SK-N-SH treated with all-trans-retinoic acid at 6 μM for 48 hours (cell line): ENCODE measurements at regions not wholly inside any gene's neighbourhood (a gene's known extent, or its start where the extent isn't known, plus 50 kb on each side); places are given as distances from the start of the nearest gene placed in this dataset.

Source experiments
- ATAC-seq: fragments of 200-7000 bp; cut with Tn5 transposase; 3 replicates; pipeline ENCODE4 v1.9.1; 2020; ENCODE audit warnings: mild to moderate bottlenecking, moderate library complexity
- ARNTL ChIP-seq: fragments of 450-650 bp; formaldehyde crosslinking; IDR thresholded peaks from 2 replicates; pipeline ENCODE4 v1.5.0; 2020; ENCODE audit warnings: low read depth, mild to moderate bottlenecking, moderate library complexity, borderline replicate concordance
- BACH2 ChIP-seq: fragments of 250-450 bp; sonication (Bioruptor Pico); IDR thresholded peaks from 2 replicates; pipeline ENCODE4 v1.9.0; 2021; ENCODE audit warnings: mild to moderate bottlenecking, borderline replicate concordance
- CSDC2 ChIP-seq: fragments of 250-450 bp; sonication (Bioruptor Pico); IDR thresholded peaks from 2 replicates; pipeline ENCODE4 v1.5.0; 2020; ENCODE audit warnings: mild to moderate bottlenecking, moderate library complexity
- ESRRG ChIP-seq: fragments of 250-450 bp; sonication (Bioruptor Pico); IDR thresholded peaks from 2 replicates; pipeline ENCODE4 v1.6.1; 2021; ENCODE audit warnings: mild to moderate bottlenecking
- GLIS3 ChIP-seq: fragments of 250-450 bp; sonication (Bioruptor Pico); IDR thresholded peaks from 2 replicates; pipeline ENCODE4 v1.5.0; 2020; ENCODE audit warnings: mild to moderate bottlenecking, moderate library complexity
- ISL1 ChIP-seq: fragments of 250-450 bp; sonication (Bioruptor Pico); IDR thresholded peaks from 2 replicates; pipeline ENCODE4 v2.1.2; 2022; ENCODE audit warnings: mild to moderate bottlenecking, moderate library complexity
- OSR1 ChIP-seq: fragments of 250-450 bp; sonication (Bioruptor Pico); IDR thresholded peaks from 2 replicates; pipeline ENCODE4 v1.8.0; 2022; ENCODE audit warnings: moderate library complexity, mild to moderate bottlenecking, inconsistent platforms
- PPARA ChIP-seq: fragments of 250-450 bp; sonication (Bioruptor Pico); IDR thresholded peaks from 2 replicates; pipeline ENCODE4 v1.5.0; 2020; ENCODE audit warnings: mild to moderate bottlenecking, borderline replicate concordance
- RARB ChIP-seq: fragments of 250-450 bp; sonication (Bioruptor Pico); IDR thresholded peaks from 2 replicates; pipeline ENCODE4 v1.8.0; 2021; ENCODE audit warnings: mild to moderate bottlenecking, moderate library complexity
- SNAI2 ChIP-seq: fragments of 250-450 bp; sonication (Bioruptor Pico); IDR thresholded peaks from 2 replicates; pipeline ENCODE4 v1.5.0; 2020; ENCODE audit warnings: mild to moderate bottlenecking, moderate library complexity
- TCF4 ChIP-seq: fragments of 250-450 bp; sonication (Bioruptor Pico); IDR thresholded peaks from 2 replicates; pipeline ENCODE4 v1.8.0; 2021; ENCODE audit warnings: mild to moderate bottlenecking, moderate library complexity, borderline replicate concordance
- ZC3H10 ChIP-seq: fragments of 250-450 bp; sonication (Bioruptor Pico); IDR thresholded peaks from 2 replicates; pipeline ENCODE4 v1.5.1; 2021; ENCODE audit warnings: mild to moderate bottlenecking, moderate library complexity
- ZFP3 ChIP-seq: fragments of 250-450 bp; sonication (Bioruptor Pico); IDR thresholded peaks from 2 replicates; pipeline ENCODE4 v1.5.0; 2020; ENCODE audit warnings: mild to moderate bottlenecking, moderate library complexity
- ZFP30 ChIP-seq: fragments of 450-650 bp; formaldehyde crosslinking; IDR thresholded peaks from 2 replicates; pipeline ENCODE4 v1.5.0; 2022; ENCODE audit warnings: mild to moderate bottlenecking, moderate library complexity
- ZNF565 ChIP-seq: fragments of 450-650 bp; formaldehyde crosslinking; conservative IDR thresholded peaks from 2 replicates; pipeline ENCODE4 v1.5.0; 2020; ENCODE audit warnings: low read depth, mild to moderate bottlenecking, moderate library complexity
- ZNF70 ChIP-seq: fragments of 450-650 bp; formaldehyde crosslinking; IDR thresholded peaks from 2 replicates; pipeline ENCODE4 v1.5.0; 2020; ENCODE audit warnings: mild to moderate bottlenecking, moderate library complexity
- ZNF8 ChIP-seq: fragments of 450-650 bp; formaldehyde crosslinking; IDR thresholded peaks from 2 replicates; pipeline ENCODE4 v1.5.0; 2020; ENCODE audit warnings: mild to moderate bottlenecking, moderate library complexity
- TF ChIP-seq, protein P1 (sequence below): fragments of 250-450 bp; sonication (Bioruptor Pico); IDR thresholded peaks from 2 replicates; pipeline ENCODE4 v1.8.0; 2021; ENCODE audit warnings: low read depth, mild to moderate bottlenecking, moderate library complexity, borderline replicate concordance
- TF ChIP-seq, protein P2 (sequence below): fragments of 250-450 bp; sonication (Bioruptor Pico); IDR thresholded peaks from 2 replicates; pipeline ENCODE4 v1.5.1; 2021; ENCODE audit warnings: mild to moderate bottlenecking, moderate library complexity
- TF ChIP-seq, protein P3 (sequence below): fragments of 250-450 bp; sonication (Bioruptor Pico); IDR thresholded peaks from 2 replicates; pipeline ENCODE4 v1.5.0; 2020; ENCODE audit warnings: mild to moderate bottlenecking, moderate library complexity
- TF ChIP-seq, protein P4 (sequence below): fragments of 250-450 bp; sonication (Bioruptor Pico); IDR thresholded peaks from 2 replicates; pipeline ENCODE4 v1.5.1; 2020; ENCODE audit warnings: low read depth, mild to moderate bottlenecking, moderate library complexity
- TF ChIP-seq, protein P5 (sequence below): fragments of 250-450 bp; sonication (Bioruptor Pico); IDR thresholded peaks from 2 replicates; pipeline ENCODE4 v1.8.0; 2020; ENCODE audit warnings: mild to moderate bottlenecking, moderate library complexity, borderline replicate concordance

DNA sequence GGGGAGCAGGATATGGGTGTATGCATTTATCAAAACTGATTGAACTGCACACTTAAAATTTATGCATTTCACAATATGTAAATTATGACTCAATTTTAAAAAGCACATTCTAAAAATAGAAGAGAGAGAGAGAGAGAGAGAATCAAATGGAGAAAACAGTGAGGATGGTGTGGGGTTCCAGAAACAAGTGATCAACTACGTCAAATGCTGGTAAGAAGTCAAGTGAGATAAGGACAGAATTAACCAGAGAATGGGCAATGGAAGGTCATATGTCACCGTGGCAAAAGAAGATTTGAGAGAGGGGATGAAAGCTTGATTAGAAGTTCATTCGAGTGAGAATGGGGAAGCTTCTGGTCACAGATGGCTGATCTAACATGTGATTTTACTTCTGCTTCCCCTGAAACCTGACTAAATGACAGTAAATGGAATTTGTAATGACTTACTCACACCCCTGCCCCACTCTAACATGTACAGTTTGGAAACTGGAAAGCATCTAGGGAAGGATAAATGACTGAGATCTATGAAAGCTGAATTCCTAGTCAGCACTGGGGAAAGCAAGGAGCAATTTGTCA lies 276.5 kb upstream of the AMIGO2 start (continued):
- TF ChIP-seq CSDC2 (CRISPR knock-in tag): no peak
- TF ChIP-seq, protein P1, sequence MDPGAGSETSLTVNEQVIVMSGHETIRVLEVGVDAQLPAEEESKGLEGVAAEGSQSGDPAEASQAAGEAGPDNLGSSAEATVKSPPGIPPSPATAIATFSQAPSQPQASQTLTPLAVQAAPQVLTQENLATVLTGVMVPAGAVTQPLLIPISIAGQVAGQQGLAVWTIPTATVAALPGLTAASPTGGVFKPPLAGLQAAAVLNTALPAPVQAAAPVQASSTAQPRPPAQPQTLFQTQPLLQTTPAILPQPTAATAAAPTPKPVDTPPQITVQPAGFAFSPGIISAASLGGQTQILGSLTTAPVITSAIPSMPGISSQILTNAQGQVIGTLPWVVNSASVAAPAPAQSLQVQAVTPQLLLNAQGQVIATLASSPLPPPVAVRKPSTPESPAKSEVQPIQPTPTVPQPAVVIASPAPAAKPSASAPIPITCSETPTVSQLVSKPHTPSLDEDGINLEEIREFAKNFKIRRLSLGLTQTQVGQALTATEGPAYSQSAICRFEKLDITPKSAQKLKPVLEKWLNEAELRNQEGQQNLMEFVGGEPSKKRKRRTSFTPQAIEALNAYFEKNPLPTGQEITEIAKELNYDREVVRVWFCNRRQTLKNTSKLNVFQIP (CRISPR knock-in tag): no peak

DNA sequence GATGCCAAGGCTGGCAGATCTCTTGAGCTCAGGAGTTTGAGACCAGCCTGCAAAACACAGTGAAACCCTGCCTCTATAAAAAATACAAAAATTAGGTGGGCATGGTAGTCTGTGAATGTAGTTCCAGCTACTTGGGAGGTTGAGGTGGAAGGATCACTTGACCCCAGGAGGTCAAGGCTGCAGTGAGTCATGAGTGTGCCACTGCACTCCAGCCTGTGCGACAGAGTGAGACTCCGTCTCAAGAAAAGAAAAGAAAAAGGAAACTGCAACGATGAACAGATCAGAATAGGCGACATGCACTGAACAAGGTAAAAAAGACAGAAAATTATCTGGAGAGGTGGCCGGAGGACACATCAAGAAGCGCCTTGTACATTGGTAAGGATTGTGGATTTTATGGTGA lies 273.7 kb upstream of the AMIGO2 start:
- ATAC-seq: no peak
- TF ChIP-seq SNAI2 (CRISPR knock-in tag) (no peak), PPARA (CRISPR knock-in tag) (no peak), ISL1 (no peak), OSR1 (CRISPR knock-in tag) (no peak), TCF4 (CRISPR knock-in tag) (no peak), CSDC2 (CRISPR knock-in tag) (no peak), ZNF565 (no peak), ZC3H10 (CRISPR knock-in tag) (no peak), GLIS3 (no peak), RARB (CRISPR knock-in tag) (no peak), ESRRG (CRISPR knock-in tag) (no peak), ARNTL (no peak), ZFP3 (no peak), BACH2 (CRISPR knock-in tag) (no peak), ZFP30 (CRISPR knock-in tag) (no peak), ZNF70 (CRISPR knock-in tag) (no peak)
- TF ChIP-seq, protein P2, sequence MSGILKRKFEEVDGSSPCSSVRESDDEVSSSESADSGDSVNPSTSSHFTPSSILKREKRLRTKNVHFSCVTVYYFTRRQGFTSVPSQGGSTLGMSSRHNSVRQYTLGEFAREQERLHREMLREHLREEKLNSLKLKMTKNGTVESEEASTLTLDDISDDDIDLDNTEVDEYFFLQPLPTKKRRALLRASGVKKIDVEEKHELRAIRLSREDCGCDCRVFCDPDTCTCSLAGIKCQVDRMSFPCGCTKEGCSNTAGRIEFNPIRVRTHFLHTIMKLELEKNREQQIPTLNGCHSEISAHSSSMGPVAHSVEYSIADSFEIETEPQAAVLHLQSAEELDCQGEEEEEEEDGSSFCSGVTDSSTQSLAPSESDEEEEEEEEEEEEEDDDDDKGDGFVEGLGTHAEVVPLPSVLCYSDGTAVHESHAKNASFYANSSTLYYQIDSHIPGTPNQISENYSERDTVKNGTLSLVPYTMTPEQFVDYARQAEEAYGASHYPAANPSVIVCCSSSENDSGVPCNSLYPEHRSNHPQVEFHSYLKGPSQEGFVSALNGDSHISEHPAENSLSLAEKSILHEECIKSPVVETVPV: no peak
- TF ChIP-seq, protein P3, sequence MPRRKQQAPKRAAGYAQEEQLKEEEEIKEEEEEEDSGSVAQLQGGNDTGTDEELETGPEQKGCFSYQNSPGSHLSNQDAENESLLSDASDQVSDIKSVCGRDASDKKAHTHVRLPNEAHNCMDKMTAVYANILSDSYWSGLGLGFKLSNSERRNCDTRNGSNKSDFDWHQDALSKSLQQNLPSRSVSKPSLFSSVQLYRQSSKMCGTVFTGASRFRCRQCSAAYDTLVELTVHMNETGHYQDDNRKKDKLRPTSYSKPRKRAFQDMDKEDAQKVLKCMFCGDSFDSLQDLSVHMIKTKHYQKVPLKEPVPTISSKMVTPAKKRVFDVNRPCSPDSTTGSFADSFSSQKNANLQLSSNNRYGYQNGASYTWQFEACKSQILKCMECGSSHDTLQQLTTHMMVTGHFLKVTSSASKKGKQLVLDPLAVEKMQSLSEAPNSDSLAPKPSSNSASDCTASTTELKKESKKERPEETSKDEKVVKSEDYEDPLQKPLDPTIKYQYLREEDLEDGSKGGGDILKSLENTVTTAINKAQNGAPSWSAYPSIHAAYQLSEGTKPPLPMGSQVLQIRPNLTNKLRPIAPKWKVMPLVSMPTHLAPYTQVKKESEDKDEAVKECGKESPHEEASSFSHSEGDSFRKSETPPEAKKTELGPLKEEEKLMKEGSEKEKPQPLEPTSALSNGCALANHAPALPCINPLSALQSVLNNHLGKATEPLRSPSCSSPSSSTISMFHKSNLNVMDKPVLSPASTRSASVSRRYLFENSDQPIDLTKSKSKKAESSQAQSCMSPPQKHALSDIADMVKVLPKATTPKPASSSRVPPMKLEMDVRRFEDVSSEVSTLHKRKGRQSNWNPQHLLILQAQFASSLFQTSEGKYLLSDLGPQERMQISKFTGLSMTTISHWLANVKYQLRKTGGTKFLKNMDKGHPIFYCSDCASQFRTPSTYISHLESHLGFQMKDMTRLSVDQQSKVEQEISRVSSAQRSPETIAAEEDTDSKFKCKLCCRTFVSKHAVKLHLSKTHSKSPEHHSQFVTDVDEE (CRISPR knock-in tag): no peak
- TF ChIP-seq, protein P4, sequence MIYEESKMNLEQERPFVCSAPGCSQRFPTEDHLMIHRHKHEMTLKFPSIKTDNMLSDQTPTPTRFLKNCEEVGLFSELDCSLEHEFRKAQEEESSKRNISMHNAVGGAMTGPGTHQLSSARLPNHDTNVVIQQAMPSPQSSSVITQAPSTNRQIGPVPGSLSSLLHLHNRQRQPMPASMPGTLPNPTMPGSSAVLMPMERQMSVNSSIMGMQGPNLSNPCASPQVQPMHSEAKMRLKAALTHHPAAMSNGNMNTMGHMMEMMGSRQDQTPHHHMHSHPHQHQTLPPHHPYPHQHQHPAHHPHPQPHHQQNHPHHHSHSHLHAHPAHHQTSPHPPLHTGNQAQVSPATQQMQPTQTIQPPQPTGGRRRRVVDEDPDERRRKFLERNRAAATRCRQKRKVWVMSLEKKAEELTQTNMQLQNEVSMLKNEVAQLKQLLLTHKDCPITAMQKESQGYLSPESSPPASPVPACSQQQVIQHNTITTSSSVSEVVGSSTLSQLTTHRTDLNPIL (CRISPR knock-in tag): no peak
- TF ChIP-seq, protein P5, sequence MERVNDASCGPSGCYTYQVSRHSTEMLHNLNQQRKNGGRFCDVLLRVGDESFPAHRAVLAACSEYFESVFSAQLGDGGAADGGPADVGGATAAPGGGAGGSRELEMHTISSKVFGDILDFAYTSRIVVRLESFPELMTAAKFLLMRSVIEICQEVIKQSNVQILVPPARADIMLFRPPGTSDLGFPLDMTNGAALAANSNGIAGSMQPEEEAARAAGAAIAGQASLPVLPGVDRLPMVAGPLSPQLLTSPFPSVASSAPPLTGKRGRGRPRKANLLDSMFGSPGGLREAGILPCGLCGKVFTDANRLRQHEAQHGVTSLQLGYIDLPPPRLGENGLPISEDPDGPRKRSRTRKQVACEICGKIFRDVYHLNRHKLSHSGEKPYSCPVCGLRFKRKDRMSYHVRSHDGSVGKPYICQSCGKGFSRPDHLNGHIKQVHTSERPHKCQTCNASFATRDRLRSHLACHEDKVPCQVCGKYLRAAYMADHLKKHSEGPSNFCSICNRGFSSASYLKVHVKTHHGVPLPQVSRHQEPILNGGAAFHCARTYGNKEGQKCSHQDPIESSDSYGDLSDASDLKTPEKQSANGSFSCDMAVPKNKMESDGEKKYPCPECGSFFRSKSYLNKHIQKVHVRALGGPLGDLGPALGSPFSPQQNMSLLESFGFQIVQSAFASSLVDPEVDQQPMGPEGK (CRISPR knock-in tag): no peak

DNA sequence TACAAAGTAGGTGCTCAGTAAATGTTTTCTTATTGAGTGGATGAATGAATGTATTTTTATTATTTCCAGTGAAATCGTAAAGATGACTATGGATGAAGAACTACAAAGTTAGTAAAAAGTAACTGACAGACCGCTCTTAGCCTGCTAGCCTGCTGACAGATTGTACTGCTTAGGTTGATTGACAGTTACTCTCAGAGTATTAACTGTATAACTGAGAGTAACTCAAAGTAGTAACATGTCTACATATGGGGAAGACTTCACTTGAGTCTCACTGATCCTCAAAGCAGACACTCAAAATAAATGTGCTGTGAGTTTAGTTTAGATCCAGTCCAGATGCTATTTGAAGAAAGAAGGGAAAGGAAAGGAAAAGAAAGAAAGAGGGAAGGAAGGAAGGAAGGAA lies 272.3 kb upstream of the AMIGO2 start:
- ATAC-seq: no peak
- no peak for TF ChIP-seq PPARA (CRISPR knock-in tag)
- no peak for TF ChIP-seq OSR1 (CRISPR knock-in tag)
- no peak for TF ChIP-seq RARB (CRISPR knock-in tag)
- TF ChIP-seq, protein P5 (CRISPR knock-in tag): no peak
- TF ChIP-seq, protein P4 (CRISPR knock-in tag): no peak
- no peak for TF ChIP-seq TCF4 (CRISPR knock-in tag)
- no peak for TF ChIP-seq CSDC2 (CRISPR knock-in tag)
- TF ChIP-seq ZC3H10 (CRISPR knock-in tag): no peak
- TF ChIP-seq BACH2 (CRISPR knock-in tag): no peak
- no peak for TF ChIP-seq GLIS3
- no peak for TF ChIP-seq ZNF565
- no peak for TF ChIP-seq ZNF8
- no peak for TF ChIP-seq ARNTL
- no peak for TF ChIP-seq ESRRG (CRISPR knock-in tag)
- TF ChIP-seq, protein P3 (CRISPR knock-in tag): no peak
